ENCODE measurements at regions not wholly inside any gene's neighbourhood (a gene's known extent, or its start where the extent isn't known, plus 50 kb on each side); places are given as distances from the start of the nearest gene placed in this dataset.
"Not testable (repeated sequence)": the region's sequence is repeated elsewhere in the genome, so short reads cannot be mapped to it uniquely, and the experiment has no call there.

DNA sequence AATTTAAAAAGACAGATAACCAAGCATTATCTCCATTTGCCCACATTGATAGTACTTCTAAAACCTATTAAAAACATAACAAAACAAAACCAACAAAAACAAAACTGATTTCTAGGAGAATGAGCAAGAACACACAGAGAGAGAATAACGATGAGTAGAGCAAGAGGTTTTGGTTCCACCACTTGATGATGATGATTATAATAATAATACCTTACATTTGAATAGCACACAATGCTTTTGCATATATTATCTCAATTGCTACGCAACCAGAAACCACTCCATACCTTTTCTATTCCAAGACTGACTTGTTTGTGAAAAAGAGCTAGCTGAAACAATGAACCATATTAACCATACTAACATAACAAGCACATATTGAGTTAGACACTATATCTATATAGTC lies 1090.9 kb downstream of the SH3BGRL start:
- DNase-seq = no peak

DNA sequence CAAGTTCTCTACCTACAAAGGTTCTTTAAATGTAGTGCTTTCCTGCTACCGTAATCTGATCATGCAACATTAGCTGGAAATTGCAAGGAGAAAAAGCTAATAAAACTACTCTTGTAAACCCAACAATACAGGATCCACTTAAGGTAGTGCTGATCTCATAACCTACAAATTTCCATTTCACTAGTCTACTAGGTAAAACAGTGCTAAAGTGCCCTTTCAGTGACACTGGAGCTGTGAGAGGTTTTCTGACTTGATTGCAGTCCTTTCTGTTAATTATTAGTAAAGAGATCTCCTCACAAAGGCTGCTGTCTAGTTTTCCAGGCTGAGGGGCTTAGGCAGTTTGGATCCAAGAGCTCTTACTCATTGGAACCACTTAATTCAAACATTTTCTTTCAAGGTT lies 1118.7 kb downstream of the SH3BGRL start:
- DNase-seq = no peak

DNA sequence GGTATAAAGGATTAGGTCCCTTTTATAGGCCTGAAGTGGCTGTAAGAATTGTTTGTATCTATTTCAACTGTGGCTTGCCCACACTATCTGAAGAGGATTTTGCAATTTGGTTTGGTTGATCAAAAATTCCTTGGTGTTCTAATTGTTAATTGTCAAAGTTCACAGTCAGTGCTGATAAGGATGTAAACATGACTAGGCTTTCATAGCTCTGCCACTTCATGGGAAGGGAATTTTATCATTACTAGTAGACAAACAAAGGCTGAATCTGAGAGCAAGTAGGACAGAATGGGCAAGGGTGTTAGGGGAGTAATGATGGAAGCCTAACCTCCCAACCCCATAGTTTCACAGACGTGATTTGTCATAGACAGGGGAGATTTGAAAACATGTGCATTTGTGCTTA lies 1131.7 kb downstream of the SH3BGRL start:
- no peak for DNase-seq

DNA sequence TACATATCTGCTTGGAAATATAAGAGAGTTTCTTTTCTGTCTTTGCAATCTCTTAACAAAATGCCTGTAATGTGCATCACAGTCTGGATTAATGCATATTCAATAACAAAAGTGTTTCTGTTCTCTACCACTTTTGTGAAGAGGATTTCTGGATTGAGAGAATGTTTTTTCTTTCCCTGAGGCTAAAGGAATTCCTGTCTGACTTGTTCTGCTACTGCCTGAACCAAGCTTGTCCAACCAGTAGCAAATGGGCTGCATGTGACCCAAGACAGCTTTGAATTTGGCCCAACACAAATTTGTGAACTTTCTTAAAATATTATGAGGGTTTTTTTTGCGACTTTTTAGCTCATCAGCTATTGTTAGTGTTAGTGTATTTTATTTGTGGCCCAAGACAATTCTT lies 1133.9 kb downstream of the SH3BGRL start:
- DNase-seq = no peak

DNA sequence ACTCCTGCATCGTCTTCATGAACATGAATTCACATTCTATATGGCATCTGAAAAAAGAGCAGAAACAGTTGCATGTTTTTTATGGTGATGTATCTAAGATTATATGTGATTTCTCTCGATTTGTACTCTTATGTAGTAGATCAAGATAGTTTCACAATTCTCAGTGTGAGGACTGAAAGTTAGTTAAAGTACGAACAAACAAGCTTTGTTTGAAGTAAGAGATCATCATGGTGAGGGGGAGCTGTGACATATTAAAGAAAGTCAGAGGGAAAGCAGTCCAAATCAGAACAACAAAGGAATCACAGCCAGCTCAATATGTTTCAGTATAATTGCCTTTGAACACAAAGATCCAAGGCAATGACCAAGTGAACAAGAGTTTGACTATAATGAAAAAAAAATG lies 1140.6 kb downstream of the SH3BGRL start:
- DNase-seq = no peak

DNA sequence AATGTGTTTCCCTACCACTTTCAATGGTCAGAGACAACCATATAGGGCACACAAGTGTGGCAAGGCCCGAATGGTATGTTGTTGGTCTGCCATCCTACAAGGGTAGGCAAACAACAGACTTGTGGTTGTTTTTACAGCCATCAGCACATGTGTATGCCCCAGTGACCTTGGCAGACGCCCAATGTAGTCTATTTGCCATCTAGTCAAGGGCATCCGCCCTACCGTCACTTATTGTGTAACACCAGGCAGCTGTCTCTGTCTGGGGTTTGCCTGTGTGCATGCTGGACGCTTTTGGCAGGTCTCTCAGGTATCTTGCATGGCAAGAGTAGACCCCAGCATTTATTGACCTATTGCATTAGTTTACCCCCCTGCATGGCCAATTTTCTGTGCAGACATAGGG lies 1145.5 kb upstream of the POU3F4 start:
- DNase-seq = peak; percentile 5

DNA sequence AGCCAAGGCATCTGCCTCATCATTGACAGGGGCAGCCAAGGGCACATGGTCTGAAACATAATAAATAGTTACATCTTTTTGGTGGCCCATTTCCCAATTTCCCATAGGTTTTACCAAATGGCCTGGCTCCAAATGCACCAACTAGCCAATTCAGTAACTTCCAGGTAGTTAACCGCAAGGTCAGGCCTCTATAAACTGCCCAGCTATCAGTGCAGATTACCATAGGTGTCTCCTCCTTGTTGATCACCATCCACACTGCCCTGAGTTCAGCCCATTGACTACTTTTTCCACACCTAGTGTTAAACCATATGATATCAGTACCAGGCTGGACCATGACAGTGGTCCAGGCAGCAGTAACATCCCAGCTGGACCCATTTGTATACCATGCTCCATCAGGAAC lies 1145.1 kb upstream of the POU3F4 start:
- no peak for DNase-seq

DNA sequence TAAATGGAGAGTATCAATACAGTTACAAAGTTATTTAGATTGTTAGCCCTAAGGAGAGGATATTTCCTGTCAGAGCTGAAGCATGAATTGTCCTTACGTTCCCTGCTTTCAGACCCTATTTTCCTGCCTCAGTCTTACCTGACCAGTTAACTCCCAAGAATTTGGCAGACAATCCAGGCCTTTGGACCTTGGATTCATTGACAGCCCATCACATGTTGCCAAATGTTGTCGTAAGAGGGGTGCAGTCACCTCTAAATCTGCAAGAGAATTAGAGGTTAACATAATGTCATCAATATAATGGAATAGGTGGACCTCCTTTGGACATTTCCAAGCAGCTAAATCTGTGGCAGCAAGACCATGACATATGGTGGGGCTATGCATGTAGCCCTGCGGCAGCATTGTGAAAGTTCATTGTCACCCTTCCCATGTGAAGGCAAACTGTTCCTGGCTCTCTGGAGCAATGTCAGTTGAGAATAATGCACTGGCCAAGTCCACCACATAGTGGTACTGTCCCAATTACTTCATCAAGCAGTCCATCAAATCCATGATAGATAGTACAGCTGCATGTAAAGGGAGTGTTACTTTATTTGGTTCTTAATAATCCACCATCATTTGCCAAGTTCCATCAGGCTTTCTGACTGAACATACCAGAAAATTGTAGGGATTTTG lies 1137.0 kb upstream of the POU3F4 start:
- DNase-seq = no peak

DNA sequence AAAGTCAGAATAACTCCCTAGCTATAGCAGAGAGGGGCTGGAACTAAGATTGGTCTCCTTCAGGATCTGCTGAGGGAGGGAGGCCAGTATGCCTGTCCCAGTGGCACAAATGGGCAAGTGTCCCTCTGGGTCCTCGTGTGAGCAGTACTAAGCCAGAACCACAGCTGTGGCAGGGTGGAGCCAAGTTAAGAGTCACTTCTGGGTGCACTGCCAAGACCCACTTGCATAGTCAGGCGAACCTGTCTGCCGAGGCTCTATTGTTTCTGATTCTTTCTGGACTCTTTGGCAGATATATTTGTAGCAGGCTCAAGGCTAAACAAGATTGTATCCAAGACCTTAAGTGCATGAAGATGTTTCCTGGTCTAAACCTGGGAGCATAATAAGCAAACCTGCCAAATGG lies 1123.7 kb upstream of the POU3F4 start:
- no peak for DNase-seq

DNA sequence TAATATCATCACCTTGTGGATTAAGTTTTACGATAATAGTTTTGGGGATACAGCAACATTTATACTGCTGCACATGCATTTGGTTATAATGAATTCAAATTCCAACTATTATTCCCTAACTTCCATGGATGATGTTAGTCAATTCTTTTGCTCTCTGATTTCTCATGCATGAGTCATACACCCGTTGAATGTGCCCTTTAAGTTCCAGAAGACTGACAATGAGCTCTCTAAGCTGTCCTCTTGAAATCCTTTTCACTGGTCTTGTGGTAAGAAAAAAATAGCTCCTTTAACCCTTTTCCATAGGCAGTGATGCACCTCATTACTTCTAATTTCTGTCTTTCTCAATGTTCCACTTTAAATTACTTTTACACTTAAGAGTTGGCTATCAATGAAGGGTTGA lies 1095.2 kb upstream of the POU3F4 start:
- no peak for DNase-seq

DNA sequence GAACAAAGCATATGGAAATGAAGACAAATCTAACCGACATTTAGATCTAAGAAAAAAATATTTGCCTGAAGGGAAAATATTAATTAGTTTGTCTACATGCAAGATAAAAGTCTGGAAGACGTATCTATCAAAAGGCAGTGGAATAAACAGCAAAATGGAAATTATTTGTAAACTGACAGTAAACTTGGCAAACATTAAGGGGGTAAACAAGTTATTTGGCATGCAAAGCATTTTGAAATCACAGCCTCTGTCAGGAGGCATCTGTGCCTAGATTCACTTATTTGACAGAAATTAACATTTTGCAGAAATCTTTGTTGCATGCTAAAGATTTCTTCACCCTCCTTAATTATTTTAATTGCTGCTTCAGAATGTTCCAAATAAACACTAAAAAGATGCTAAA lies 1065.8 kb upstream of the POU3F4 start:
- DNase-seq = no peak

DNA sequence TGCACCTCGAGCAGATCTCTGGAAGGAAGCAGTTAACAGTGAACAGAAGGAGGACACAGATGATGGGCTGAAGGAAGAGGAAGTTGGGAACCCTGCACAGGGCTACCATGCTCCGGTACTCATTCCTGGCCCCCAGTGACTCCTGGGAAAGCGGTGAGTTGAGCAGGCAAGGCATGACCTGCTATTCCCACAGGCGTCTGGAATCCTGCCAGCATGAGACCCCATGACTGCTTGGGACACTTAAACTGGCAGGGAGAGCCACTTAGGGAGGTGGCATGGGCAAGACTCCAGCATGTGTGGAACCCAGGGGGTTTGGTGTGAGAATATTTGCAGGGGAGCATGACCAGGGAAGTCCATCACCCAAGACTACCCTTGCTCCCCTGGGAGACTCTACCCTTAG lies 1056.4 kb upstream of the POU3F4 start:
- no peak for DNase-seq

DNA sequence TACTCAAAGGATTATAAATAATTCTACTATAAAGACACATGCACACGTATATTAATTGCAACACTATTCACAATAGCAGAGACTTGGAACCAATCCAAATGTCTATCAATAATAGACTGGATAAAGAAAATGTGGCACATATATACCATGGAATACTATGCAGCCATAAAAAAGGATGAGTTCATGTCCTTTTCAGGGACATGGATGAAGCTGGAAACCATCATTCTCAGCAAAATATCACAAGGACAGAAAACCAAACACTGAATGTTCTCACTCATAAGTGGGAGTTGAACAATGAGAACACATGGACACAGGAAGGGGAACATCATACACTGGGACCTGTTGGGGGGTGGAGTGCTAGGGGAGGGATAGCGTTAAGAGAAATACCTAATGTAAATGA lies 1052.2 kb upstream of the POU3F4 start:
- not testable (repeated sequence) for DNase-seq

DNA sequence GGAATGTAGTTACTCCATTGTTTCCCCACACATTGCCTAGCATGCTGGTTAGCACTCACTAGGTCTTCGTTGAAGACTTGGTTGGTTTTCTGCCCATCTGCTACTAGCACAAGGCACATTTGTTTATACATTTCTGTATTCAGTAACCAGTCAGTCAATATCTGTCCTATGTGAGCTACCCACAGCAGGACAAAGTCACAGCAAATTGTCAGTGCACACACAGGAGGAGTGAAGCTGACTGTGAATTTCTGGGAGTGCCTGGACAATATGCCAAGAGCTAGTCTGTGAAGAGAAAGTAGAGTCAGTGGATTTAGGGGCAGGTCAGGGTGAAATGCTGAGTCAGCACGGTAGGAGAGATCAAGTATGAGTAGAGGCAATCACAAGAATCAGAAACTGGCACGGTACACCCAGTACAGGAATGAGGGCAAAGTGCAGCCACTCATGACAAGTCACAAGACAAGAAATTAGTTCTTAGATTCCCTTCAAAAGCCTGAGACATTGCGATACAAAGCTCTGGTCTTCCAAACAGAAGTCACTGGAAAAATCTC lies 1049.8 kb upstream of the POU3F4 start:
- no peak for DNase-seq

DNA sequence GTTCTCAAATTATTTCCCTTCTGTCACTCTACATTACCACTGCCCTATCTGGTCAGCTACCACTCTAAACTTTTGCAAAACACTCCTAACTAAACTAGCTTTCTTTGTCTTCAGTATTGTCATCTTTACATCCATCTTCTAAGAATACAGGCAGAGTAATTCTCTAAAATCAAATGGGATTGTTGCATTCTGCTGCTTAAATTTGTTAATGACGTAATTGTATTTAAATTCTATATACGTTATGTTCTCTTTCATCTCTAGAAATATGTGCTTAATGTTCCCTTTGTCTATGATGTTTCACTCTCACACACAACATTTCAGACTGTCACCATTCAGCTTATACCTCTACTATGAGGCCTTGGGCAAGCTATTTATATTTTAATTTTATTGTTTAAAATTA lies 1041.1 kb upstream of the POU3F4 start:
- DNase-seq = no peak
